ENCODE measurements at regions not wholly inside any gene's neighbourhood (a gene's known extent, or its start where the extent isn't known, plus 50 kb on each side); places are given as distances from the start of the nearest gene placed in this dataset.

- no peaks in the 10 kb centered on the region for H3K4me1 ChIP-seq (ENCODE audit: control insufficient read depth in 2 of 2, insufficient read depth in 2 of 2, low read length in 2 of 2)
- no peaks in the 10 kb centered on the region for H3K79me2 ChIP-seq (ENCODE audit: control insufficient read depth, insufficient read depth, low read length)
- WGBS (ENCODE audit: insufficient coverage) = 90% methylated on average over 2 of the region's 7 CpGs
- Mint-ChIP-seq H3K27me3 (peaks cover 5% of the 10 kb centered on the region), H3K27ac (no peak overlapping the region), H3K4me1 (peaks cover 1% of the 10 kb centered on the region), H3K9me3 (ENCODE audit: insufficient read depth) (no peaks in the 10 kb centered on the region), H3K4me3 (no peak overlapping the region)
- H3K4me2 ChIP-seq (replicated peaks; ENCODE audit: low read depth, low read length, poor library complexity, severe bottlenecking) = no peak overlapping the region
- POLR2A ChIA-PET = no interaction called here
- H3K9me3 ChIP-seq (ENCODE audit: control extremely low read depth in 1 of 3, control insufficient read depth in 2 of 3, insufficient read depth in 1 of 3, low read length in 2 of 3) = no peaks in the 10 kb centered on the region
- no peaks in the 10 kb centered on the region for H4K20me1 ChIP-seq (ENCODE audit: control insufficient read depth, insufficient read depth, low read length, poor library complexity, severe bottlenecking)
- CTCF ChIA-PET = interaction anchor here (1.0 to 3.5 kb wide), 2 partner anchors 1351 to 1620 kb away, joined by 3 to 28 read pairs; no protein-coding TSS in a partner anchor
- ATAC-seq (ENCODE audit: low read depth) (no peak), DNase-seq (no peak)
- no peak overlapping the region for H2AFZ ChIP-seq (ENCODE audit: insufficient read depth, low read depth, low read length, poor library complexity, severe bottlenecking)
- TF ChIP-seq CTCF (IDR thresholded peaks at IDR 0.05) (no peak), EZH2 (IDR thresholded peaks at IDR 0.05; ENCODE audit: borderline replicate concordance, insufficient read depth, low read depth, low read length, poor library complexity, severe bottlenecking) (no peak)
- H3K9ac ChIP-seq (ENCODE audit: low read length) = no peak overlapping the region
- H3K36me3 ChIP-seq (replicated peaks in 1 of 2; ENCODE audit: control extremely low read depth in 1 of 2, control insufficient read depth in 1 of 2, extremely low read depth in 1 of 2, insufficient read depth in 2 of 2, low read length in 1 of 2) = no peaks in the 10 kb centered on the region
- no peaks in the 10 kb centered on the region for H3K27me3 ChIP-seq (replicated peaks in 1 of 4; ENCODE audit: control extremely low read depth in 1 of 4, control insufficient read depth in 3 of 4, insufficient read depth in 4 of 4, low read length in 3 of 4)
- H3K27ac ChIP-seq (ENCODE audit: low read length in 2 of 2) = no peak overlapping the region
- intact Hi-C loops (cut with micrococcal nuclease) = loop anchor here (10.0 kb wide), 1 partner anchor 1486 kb away; no protein-coding TSS in a partner anchor
- H3K4me3 ChIP-seq (ENCODE audit: control extremely low read depth in 1 of 5, extremely low read depth in 1 of 5, insufficient read depth in 1 of 5, low read depth in 2 of 5, low read length in 4 of 5) = no peak overlapping the region
Observed at GRCh38 chr2:204328373-204328772, 216.9 kb upstream of the PARD3B start.

- Histone ChIP-seq H2AFZ (ENCODE audit: insufficient read depth, low read depth, low read length, poor library complexity, severe bottlenecking) (no peak overlapping the region), H3K36me3 (replicated peaks in 1 of 2; ENCODE audit: control extremely low read depth in 1 of 2, control insufficient read depth in 1 of 2, extremely low read depth in 1 of 2, insufficient read depth in 2 of 2, low read length in 1 of 2) (no peaks in the 10 kb centered on the region), H3K9ac (ENCODE audit: low read length) (no peak overlapping the region), H3K4me2 (replicated peaks; ENCODE audit: low read depth, low read length, poor library complexity, severe bottlenecking) (no peak overlapping the region), H3K79me2 (ENCODE audit: control insufficient read depth, insufficient read depth, low read length) (no peaks in the 10 kb centered on the region), H3K27me3 (replicated peaks in 1 of 4; ENCODE audit: control extremely low read depth in 1 of 4, control insufficient read depth in 3 of 4, insufficient read depth in 4 of 4, low read length in 3 of 4) (no peaks in the 10 kb centered on the region), H3K4me3 (ENCODE audit: control extremely low read depth in 1 of 5, extremely low read depth in 1 of 5, insufficient read depth in 1 of 5, low read depth in 2 of 5, low read length in 4 of 5) (no peak overlapping the region), H3K9me3 (ENCODE audit: control extremely low read depth in 1 of 3, control insufficient read depth in 2 of 3, insufficient read depth in 1 of 3, low read length in 2 of 3) (no peaks in the 10 kb centered on the region), H3K27ac (ENCODE audit: low read length in 2 of 2) (no peak overlapping the region), H4K20me1 (ENCODE audit: control insufficient read depth, insufficient read depth, low read length, poor library complexity, severe bottlenecking) (no peaks in the 10 kb centered on the region), H3K4me1 (ENCODE audit: control insufficient read depth in 2 of 2, insufficient read depth in 2 of 2, low read length in 2 of 2) (no peaks in the 10 kb centered on the region)
- TF ChIP-seq CTCF (IDR thresholded peaks at IDR 0.05) (no peak), EZH2 (IDR thresholded peaks at IDR 0.05; ENCODE audit: borderline replicate concordance, insufficient read depth, low read depth, low read length, poor library complexity, severe bottlenecking) (no peak)
- ATAC-seq (ENCODE audit: low read depth) (no peak), DNase-seq (no peak)
- ChIA-PET POLR2A (no interaction called here), CTCF (interaction anchor here (3.5 kb wide), 1 partner anchor 1619 kb away, joined by 28 read pairs; no protein-coding TSS in a partner anchor)
- Mint-ChIP-seq H3K4me1 (peaks cover 1% of the 10 kb centered on the region), H3K9me3 (ENCODE audit: insufficient read depth) (no peaks in the 10 kb centered on the region), H3K27ac (no peak overlapping the region), H3K27me3 (peaks cover 5% of the 10 kb centered on the region), H3K4me3 (no peak overlapping the region)
- intact Hi-C loops (cut with micrococcal nuclease) = loop anchor here (10.0 kb wide), 1 partner anchor 1486 kb away; no protein-coding TSS in a partner anchor
- WGBS (ENCODE audit: insufficient coverage) = 94% methylated on average over 6 of the region's 6 CpGs
Observed at GRCh38 chr2:204329016-204329415, 216.3 kb upstream of the PARD3B start.
